ENCODE measurements at regions not wholly inside any gene's neighbourhood (a gene's known extent, or its start where the extent isn't known, plus 50 kb on each side); places are given as distances from the start of the nearest gene placed in this dataset.

GRCh38 chr2:17249249-17249648 lies 269.0 kb downstream of the RAD51AP2 start:
- H3K4me3 Mint-ChIP-seq = no peak overlapping the region
- no peaks in the 10 kb centered on the region for H3K4me1 Mint-ChIP-seq (ENCODE audit: low read depth in 2 of 2)
- peaks cover 3% of the 10 kb centered on the region for H3K9me3 Mint-ChIP-seq
- no peaks in the 10 kb centered on the region for H3K36me3 Mint-ChIP-seq
- H3K27me3 Mint-ChIP-seq = no peaks in the 10 kb centered on the region
- ATAC-seq (no peak), DNase-seq (ENCODE audit: low spot score) (no peak)
- H3K27ac Mint-ChIP-seq = no peak overlapping the region

DNA sequence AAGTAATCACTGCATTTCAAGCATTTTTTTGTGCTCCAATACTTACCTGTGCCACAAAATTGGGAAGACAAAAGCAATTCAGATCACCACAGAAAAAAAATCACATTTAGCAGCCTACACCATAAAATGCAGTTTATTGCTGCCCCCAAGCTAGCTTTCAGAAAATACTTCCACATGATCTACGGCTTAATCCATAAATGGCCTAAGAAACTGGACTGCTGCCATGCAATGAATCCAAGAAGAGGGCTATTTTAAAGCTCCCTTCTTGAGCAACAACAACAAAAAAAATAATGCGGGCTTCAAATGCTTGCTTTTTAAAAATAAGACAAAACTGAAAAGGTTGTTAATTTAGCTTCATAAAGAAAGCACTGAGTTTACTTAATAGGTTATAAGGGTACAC lies 272.3 kb downstream of the RAD51AP2 start:
- no peak for DNase-seq (ENCODE audit: low spot score)
- no peak overlapping the region for H3K27ac Mint-ChIP-seq
- no peaks in the 10 kb centered on the region for H3K4me1 Mint-ChIP-seq (ENCODE audit: low read depth in 2 of 2)
- H3K4me3 Mint-ChIP-seq = no peak overlapping the region
- H3K27me3 Mint-ChIP-seq = no peaks in the 10 kb centered on the region
- ATAC-seq = no peak
- H3K36me3 Mint-ChIP-seq = no peaks in the 10 kb centered on the region
- H3K9me3 Mint-ChIP-seq = peaks cover 6% of the 10 kb centered on the region

- Mint-ChIP-seq H3K27ac (no peak overlapping the region), H3K4me1 (ENCODE audit: low read depth in 2 of 2) (no peaks in the 10 kb centered on the region), H3K27me3 (no peaks in the 10 kb centered on the region), H3K9me3 (peaks cover 3% of the 10 kb centered on the region), H3K4me3 (no peak overlapping the region), H3K36me3 (no peaks in the 10 kb centered on the region)
- ATAC-seq (no peak), DNase-seq (ENCODE audit: low spot score) (no peak)
Measured at GRCh38 chr2:17242813-17243485, 275.3 kb downstream of the RAD51AP2 start.

GRCh38 chr2:17239550-17239949 lies 278.7 kb downstream of the RAD51AP2 start:
- no peaks in the 10 kb centered on the region for H3K36me3 Mint-ChIP-seq
- H3K4me3 Mint-ChIP-seq = no peak overlapping the region
- peaks cover 6% of the 10 kb centered on the region for H3K9me3 Mint-ChIP-seq
- no peaks in the 10 kb centered on the region for H3K4me1 Mint-ChIP-seq (ENCODE audit: low read depth in 2 of 2)
- ATAC-seq (no peak), DNase-seq (ENCODE audit: low spot score) (no peak)
- no peak overlapping the region for H3K27ac Mint-ChIP-seq
- H3K27me3 Mint-ChIP-seq = no peaks in the 10 kb centered on the region

DNA sequence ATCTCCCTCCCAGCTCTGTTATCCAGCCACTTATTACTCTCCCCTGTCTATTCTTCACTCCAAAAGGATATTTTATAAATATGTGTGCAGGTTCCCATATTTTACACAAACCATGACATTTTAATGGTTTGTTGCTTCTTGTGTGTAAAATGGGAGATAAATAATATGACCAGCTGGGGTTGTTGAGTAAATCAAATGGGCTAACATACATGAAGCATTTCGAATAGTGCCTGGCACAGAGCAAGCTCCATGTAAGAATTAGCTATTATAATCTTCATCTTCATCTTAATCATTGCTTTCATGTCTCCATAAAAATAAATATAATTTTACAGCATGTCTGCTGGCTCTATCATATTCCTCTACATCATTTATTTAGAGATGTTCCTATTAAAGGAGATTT lies 283.1 kb downstream of the RAD51AP2 start:
- DNase-seq (ENCODE audit: low spot score) (no peak), ATAC-seq (no peak)
- no peaks in the 10 kb centered on the region for H3K27me3 Mint-ChIP-seq
- no peak overlapping the region for H3K4me3 Mint-ChIP-seq
- no peak overlapping the region for H3K27ac Mint-ChIP-seq
- no peaks in the 10 kb centered on the region for H3K4me1 Mint-ChIP-seq (ENCODE audit: low read depth in 2 of 2)
- H3K9me3 Mint-ChIP-seq = peaks cover 13% of the 10 kb centered on the region
- H3K36me3 Mint-ChIP-seq = no peaks in the 10 kb centered on the region

DNA sequence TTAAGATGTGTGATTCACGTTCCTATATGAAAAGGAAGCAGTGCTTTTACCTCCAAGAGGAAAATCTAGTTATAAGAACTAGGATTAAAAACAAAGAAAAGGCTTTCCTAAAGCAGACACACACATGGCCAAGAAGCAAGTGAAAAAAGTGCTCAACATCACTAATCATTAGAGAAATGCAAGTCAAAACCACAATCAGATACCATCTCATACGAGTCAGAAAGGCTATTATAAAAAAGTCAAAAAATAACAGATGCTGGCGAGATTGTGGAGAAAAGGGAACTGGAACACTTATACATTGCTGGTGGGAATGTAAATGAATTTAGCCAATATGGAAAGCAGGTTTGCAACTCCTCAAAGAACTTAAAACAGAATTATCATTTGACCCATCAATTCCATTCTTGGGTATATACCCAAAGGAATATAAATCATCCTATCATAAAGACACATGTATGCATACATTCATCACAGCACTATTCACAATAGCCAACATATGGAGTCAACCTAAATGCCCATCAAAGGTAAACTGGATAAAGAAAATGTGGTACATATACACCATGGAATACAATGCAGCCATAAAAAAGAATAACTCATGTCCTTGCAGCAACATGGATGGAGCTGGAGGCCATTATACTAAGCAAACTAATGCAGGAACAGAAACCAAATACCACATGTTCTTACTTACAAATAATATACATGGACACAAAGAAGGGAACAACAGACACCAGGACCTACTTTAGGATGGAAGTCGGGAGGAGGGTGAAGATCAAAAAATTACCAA lies 285.3 kb downstream of the RAD51AP2 start:
- Mint-ChIP-seq H3K36me3 (no peaks in the 10 kb centered on the region), H3K4me1 (ENCODE audit: low read depth in 2 of 2) (no peaks in the 10 kb centered on the region), H3K4me3 (no peak overlapping the region), H3K9me3 (peaks cover 17% of the 10 kb centered on the region), H3K27me3 (no peaks in the 10 kb centered on the region), H3K27ac (no peak overlapping the region)
- DNase-seq (ENCODE audit: low spot score) = no peak
- no peak for ATAC-seq

GRCh38 chr2:17231394-17231965 lies 286.8 kb downstream of the RAD51AP2 start:
- DNase-seq (ENCODE audit: low spot score) (no peak), ATAC-seq (no peak)
- H3K4me3 Mint-ChIP-seq = no peak overlapping the region
- H3K27me3 Mint-ChIP-seq = no peaks in the 10 kb centered on the region
- H3K36me3 Mint-ChIP-seq = no peaks in the 10 kb centered on the region
- H3K9me3 Mint-ChIP-seq = peaks cover 25% of the 10 kb centered on the region
- H3K4me1 Mint-ChIP-seq (ENCODE audit: low read depth in 2 of 2) = no peaks in the 10 kb centered on the region
- H3K27ac Mint-ChIP-seq = no peak overlapping the region

DNA sequence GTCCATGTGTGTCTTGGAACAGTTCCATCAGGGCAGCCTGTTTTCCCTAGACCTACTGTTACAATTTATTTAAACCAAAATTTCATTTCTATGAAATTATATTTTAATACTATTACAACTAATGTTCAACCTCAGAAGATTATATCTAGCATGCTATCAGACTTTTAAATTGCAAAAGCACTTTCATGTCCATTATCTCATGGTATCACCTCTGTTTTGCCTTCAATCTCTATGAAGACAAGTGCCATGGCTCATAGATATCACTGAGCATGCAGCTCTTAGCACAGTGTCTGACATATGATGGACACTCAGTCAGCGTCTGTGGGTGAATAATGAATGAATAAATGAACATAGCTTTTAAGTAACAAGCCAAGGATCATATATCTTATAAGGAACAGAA lies 288.8 kb downstream of the RAD51AP2 start:
- no peaks in the 10 kb centered on the region for H3K36me3 Mint-ChIP-seq
- no peak for ATAC-seq

GRCh38 chr2:17228461-17228860 lies 289.8 kb downstream of the RAD51AP2 start:
- Mint-ChIP-seq H3K4me1 (ENCODE audit: low read depth in 2 of 2) (no peaks in the 10 kb centered on the region), H3K4me3 (no peak overlapping the region), H3K27me3 (no peaks in the 10 kb centered on the region), H3K36me3 (no peaks in the 10 kb centered on the region), H3K9me3 (peaks cover 29% of the 10 kb centered on the region), H3K27ac (no peak overlapping the region)
- DNase-seq (ENCODE audit: low spot score) = no peak
- ATAC-seq = no peak

More for the DNA sequence above, 288.8 kb downstream of the RAD51AP2 start:
- Mint-ChIP-seq H3K9me3 (peaks cover 29% of the 10 kb centered on the region), H3K27me3 (no peaks in the 10 kb centered on the region), H3K4me3 (no peak overlapping the region), H3K4me1 (ENCODE audit: low read depth in 2 of 2) (no peaks in the 10 kb centered on the region), H3K27ac (no peak overlapping the region)
- DNase-seq (ENCODE audit: low spot score) = no peak

DNA sequence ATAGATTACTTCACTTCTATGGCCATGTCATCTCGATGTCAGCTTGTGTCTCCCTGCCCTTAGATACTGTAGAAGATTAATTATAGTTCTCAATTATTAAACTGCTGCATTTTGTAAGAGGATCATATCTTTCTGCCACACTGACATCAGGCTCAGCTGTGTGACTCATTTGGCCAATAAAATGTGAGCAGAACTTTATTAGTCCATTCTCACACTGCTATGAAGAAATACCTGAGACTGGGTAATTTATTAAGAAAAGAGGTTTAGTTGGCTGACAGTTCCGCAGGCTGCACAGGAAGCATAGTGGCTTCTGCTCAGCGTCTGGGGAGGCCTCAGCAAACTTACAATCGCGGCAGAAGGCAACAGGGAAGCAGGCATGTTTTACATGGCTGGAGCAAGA lies 290.4 kb downstream of the RAD51AP2 start:
- no peak for DNase-seq (ENCODE audit: low spot score)
- no peaks in the 10 kb centered on the region for H3K36me3 Mint-ChIP-seq
- no peak overlapping the region for H3K4me3 Mint-ChIP-seq
- no peak overlapping the region for H3K27ac Mint-ChIP-seq
- no peaks in the 10 kb centered on the region for H3K27me3 Mint-ChIP-seq
- no peaks in the 10 kb centered on the region for H3K4me1 Mint-ChIP-seq (ENCODE audit: low read depth in 2 of 2)
- ATAC-seq = no peak
- H3K9me3 Mint-ChIP-seq = peaks cover 30% of the 10 kb centered on the region

- Mint-ChIP-seq H3K36me3 (no peaks in the 10 kb centered on the region), H3K9me3 (peaks cover 35% of the 10 kb centered on the region), H3K27me3 (no peaks in the 10 kb centered on the region), H3K27ac (no peak overlapping the region), H3K4me3 (no peak overlapping the region), H3K4me1 (ENCODE audit: low read depth in 2 of 2) (no peaks in the 10 kb centered on the region)
- ATAC-seq (no peak), DNase-seq (ENCODE audit: low spot score) (no peak)
Measured at GRCh38 chr2:17226941-17227490, 291.2 kb downstream of the RAD51AP2 start.

- DNase-seq (ENCODE audit: low spot score) (no peak), ATAC-seq (no peak)
- H3K27me3 Mint-ChIP-seq = no peaks in the 10 kb centered on the region
- no peaks in the 10 kb centered on the region for H3K36me3 Mint-ChIP-seq
- H3K27ac Mint-ChIP-seq = no peak overlapping the region
- no peak overlapping the region for H3K4me3 Mint-ChIP-seq
- H3K9me3 Mint-ChIP-seq = peaks cover 37% of the 10 kb centered on the region
- H3K4me1 Mint-ChIP-seq (ENCODE audit: low read depth in 2 of 2) = no peaks in the 10 kb centered on the region
Measured at GRCh38 chr2:17223211-17223610, 295.0 kb downstream of the RAD51AP2 start.

DNA sequence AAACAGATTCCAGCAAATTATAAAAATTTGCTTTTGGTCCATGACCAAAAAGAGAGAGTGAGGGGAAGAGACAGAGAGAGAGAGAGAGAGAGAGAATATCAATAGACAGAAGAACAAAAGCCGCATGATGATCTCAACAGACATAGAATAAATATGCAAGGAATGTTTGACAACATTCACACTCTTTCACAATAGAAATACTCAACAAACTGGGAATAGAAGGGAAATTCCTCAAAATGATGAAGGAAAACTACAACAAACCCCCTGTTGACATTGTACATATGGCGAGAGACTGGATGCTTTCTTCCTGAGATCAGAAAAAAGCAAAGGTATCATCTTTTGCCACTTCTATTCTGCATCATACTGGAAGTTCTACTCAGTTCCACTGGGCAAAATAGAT lies 309.7 kb downstream of the RAD51AP2 start:
- no peak for DNase-seq (ENCODE audit: low spot score)
- Mint-ChIP-seq H3K4me3 (no peak overlapping the region), H3K4me1 (ENCODE audit: low read depth in 2 of 2) (no peaks in the 10 kb centered on the region), H3K27ac (no peak overlapping the region), H3K27me3 (no peaks in the 10 kb centered on the region), H3K9me3 (peaks cover 9% of the 10 kb centered on the region), H3K36me3 (no peaks in the 10 kb centered on the region)
- ATAC-seq = no peak

DNA sequence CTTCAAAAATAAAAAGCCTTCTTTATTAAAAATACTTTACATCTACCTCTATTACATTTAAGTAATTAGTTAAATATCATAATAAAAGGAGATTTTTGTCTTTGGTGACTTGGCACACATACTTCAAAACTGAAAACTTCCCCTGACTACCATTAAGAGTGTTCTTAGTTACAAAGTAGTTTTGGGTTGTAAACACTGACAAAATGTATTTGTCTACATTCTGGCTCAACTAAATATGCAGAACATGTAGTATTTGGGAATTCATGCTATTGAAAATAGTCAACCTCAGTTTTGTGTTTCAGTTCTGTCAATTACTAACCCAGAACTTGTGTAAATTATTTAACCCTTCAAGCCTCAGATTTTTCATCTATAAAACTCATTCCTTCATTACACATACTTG lies 311.5 kb downstream of the RAD51AP2 start:
- no peaks in the 10 kb centered on the region for H3K4me1 Mint-ChIP-seq (ENCODE audit: low read depth in 2 of 2)
- H3K4me3 Mint-ChIP-seq = no peak overlapping the region
- no peak for DNase-seq (ENCODE audit: low spot score)
- no peaks in the 10 kb centered on the region for H3K27me3 Mint-ChIP-seq
- no peak overlapping the region for H3K27ac Mint-ChIP-seq
- no peaks in the 10 kb centered on the region for H3K36me3 Mint-ChIP-seq
- ATAC-seq = no peak
- H3K9me3 Mint-ChIP-seq = peaks cover 9% of the 10 kb centered on the region
